Psoas muscle (tissue), 7 donors: ENCODE measurements at regions not wholly inside any gene's neighbourhood (a gene's known extent, or its start where the extent isn't known, plus 50 kb on each side); places are given as distances from the start of the nearest gene placed in this dataset.
A peak's percentile ranks its signal among the peaks of the same experiment; 100 is the strongest.
"Not testable (repeated sequence)": the region's sequence is repeated elsewhere in the genome, so short reads cannot be mapped to it uniquely, and the experiment has no call there.

ENCODE experiments used
- ATAC-seq, 4 donors: fragments of 200-7000 bp; cut with Tn5 transposase; one replicate each; pipeline ENCODE4 v1.9.1; 2020; ENCODE audit warnings: moderate library complexity in 3 of 4, mild to moderate bottlenecking in 2 of 4
- DNase-seq, 2 donors: peaks; one replicate each; pipeline ENCODE4 v3.0.0-alpha.2; 2020
- H3K27ac ChIP-seq: fragments of 200-600 bp; one replicate; pipeline ENCODE4 v1.8.0; 2022
- H3K27me3 ChIP-seq, 3 donors: fragments of 200-600 bp in 1 of 3; one replicate each; pipeline versions ENCODE4 v1.6.1 to v1.8.0; 2013 to 2022; ENCODE audit warnings: low read length in 2 of 3, mild to moderate bottlenecking in 2 of 3, moderate library complexity in 1 of 3; ENCODE audit not compliant: insufficient read depth in 3 of 3
- H3K36me3 ChIP-seq, 2 donors: fragments of 200-600 bp in 1 of 2; one replicate each; pipeline versions ENCODE4 v1.6.1 to v1.8.0; 2013 to 2022; ENCODE audit warnings: low read depth in 1 of 2, mild to moderate bottlenecking in 1 of 2, moderate library complexity in 1 of 2; ENCODE audit not compliant: insufficient read depth in 1 of 2
- H3K4me1 ChIP-seq: fragments of 200-600 bp; one replicate; pipeline ENCODE4 v1.8.0; 2022
- H3K4me3 ChIP-seq: fragments of 200-600 bp; one replicate; pipeline ENCODE4 v1.8.0; 2022; ENCODE audit warnings: mild to moderate bottlenecking
- H3K9me3 ChIP-seq: fragments of 200-600 bp; one replicate; pipeline ENCODE4 v1.8.0; 2022
- WGBS, 3 donors: extraction: QIAGEN DNeasy Blood & Tissue Kit; methylation state at CpG; one replicate each; pipeline versions ENCODE4 v1.1.6 to v1.1.7; 2013; 5-methylcytosine and 5-hydroxymethylcytosine counted together
- intact Hi-C, 2 donors: fragments of 100-400 bp; cut with DNase I; formaldehyde crosslinking; loops; one replicate each; pipeline versions ENCODE4 v1.11.0 to v1.14.2; 2022
- TF ChIP-seq, protein P1 (sequence below): fragments of 200-600 bp; IDR thresholded peaks from one replicate; pipeline ENCODE4 v1.8.0; 2022; ENCODE audit warnings: antibody characterized with exemption
- donor health status: healthy with polysubstance abuse.
- donor health status: DM: no; HTN: no; CAD: no; lungs with moderate emphysema.
- donor health status: Bipolar disorder and iron deficiency.
- donor health status: healthy.
- donor health status: DM: yes; HTN: yes; CAD: no.
- donor health status: DM: no; HTN: no; CAD: no.
- donor health status: DM: yes; HTN: yes; CAD: no.

DNA sequence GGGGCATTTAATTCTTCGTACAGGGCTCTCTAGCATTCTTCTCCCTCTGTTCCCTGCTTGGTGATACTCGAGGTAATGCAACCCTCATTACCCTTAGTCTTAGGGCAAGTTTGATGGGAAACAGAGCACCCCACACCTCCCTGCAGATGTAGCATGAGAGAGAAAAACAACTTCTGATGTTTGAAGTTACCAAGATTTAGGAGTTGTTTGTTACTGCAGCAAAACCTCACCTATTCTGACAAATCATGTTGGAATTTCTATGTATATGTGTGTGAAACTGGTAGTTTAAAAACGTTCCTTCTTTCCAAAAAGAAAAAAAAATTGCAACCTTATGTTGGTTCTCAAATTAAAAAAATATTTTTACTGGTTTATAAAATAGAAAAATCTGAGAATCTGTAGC lies 145.3 kb upstream of the FAM90A26 start:
- ATAC-seq, H3K9me3 ChIP-seq, H3K4me3 ChIP-seq, H3K4me1 ChIP-seq, H3K27me3 ChIP-seq, H3K27ac ChIP-seq, intact Hi-C loops, DNase-seq, H3K36me3 ChIP-seq: not testable (repeated sequence)
- 35 to 59% (median 54%) methylated on average over 3 of the region's 3 CpGs for WGBS, 3 donors

DNA sequence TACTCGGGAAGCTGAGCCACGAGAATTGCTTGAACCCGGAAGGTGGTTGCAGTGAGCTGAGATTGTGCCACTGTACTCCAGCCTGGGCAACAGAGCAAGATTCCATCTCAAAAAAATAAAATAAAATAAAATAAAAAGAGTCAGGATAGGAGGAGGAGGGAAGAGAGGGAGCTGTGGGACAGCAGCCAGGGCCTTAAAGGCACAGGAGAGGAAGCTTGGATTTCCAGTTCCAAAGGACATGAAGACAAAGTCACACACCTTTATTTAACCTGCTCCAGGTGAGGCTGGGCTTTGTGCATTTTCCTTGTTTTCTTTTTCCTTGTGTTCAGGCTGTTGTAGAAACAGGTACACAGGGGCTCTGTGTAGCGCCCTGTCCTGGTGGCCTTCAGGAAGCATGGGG lies 138.2 kb upstream of the HMX1 start:
- H3K36me3 ChIP-seq, DNase-seq, H3K9me3 ChIP-seq, intact Hi-C loops, H3K4me3 ChIP-seq, H3K27ac ChIP-seq, H3K27me3 ChIP-seq, H3K4me1 ChIP-seq, ATAC-seq: not testable (repeated sequence)
- 84 to 87% (median 85%) methylated on average over 4 of the region's 4 CpGs for WGBS, 3 donors

DNA sequence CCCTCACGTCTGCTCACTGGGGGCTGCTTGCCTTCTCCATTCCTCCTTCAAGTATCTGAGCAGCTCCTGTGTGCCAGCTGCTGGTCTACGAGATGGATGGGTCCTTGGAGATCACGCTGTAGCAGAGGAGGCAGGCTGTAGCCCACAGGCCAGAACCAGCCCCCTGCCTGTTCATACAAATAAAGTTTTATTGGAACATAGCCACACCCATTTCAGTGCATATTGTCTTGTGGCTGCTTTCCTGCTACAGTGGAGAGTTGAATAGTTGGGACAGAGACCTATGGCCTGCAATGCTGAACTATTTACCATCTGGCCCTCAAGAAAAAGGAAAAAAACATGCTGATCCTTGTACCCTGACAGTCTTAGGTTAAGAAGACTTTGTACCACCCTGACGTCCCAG lies 136.8 kb upstream of the HMX1 start:
- H3K36me3 ChIP-seq, H3K27me3 ChIP-seq, intact Hi-C loops, H3K4me3 ChIP-seq, DNase-seq, H3K4me1 ChIP-seq, ATAC-seq, H3K27ac ChIP-seq, H3K9me3 ChIP-seq: not testable (repeated sequence)
- 57 to 73% (median 72%) methylated on average over 3 of the region's 4 CpGs for WGBS, 3 donors

DNA sequence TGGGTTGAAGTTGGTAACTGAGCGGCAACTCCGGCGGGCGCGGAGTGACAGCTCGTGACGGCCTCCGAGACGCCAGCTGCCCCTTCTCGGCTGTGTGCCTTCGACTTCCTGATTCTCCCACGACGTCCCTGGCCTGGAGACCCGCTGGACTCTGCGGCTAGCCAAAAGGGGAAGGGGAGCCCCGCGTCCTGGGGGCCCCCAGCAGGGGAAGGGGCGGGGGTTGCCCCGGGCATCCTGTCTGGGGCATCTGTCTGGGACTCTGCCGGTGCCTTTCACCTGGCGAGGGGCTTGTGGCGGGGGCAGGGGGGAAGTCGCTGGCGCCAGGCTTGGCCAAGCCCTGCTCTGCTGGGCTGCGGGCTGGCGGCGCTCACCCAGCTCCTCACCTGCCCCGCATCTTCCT lies 129.5 kb upstream of the HMX1 start:
- DNase-seq, H3K4me3 ChIP-seq, ATAC-seq, H3K4me1 ChIP-seq, H3K36me3 ChIP-seq, H3K27ac ChIP-seq, H3K9me3 ChIP-seq, intact Hi-C loops: not testable (repeated sequence)
- peaks cover 0 to 16% (median 3%) of the 10 kb centered on the region in 3 donors for H3K27me3 ChIP-seq
- 3 to 8% (median 6%) methylated on average over 11 to 28 of the region's 28 CpGs for WGBS, 3 donors

DNA sequence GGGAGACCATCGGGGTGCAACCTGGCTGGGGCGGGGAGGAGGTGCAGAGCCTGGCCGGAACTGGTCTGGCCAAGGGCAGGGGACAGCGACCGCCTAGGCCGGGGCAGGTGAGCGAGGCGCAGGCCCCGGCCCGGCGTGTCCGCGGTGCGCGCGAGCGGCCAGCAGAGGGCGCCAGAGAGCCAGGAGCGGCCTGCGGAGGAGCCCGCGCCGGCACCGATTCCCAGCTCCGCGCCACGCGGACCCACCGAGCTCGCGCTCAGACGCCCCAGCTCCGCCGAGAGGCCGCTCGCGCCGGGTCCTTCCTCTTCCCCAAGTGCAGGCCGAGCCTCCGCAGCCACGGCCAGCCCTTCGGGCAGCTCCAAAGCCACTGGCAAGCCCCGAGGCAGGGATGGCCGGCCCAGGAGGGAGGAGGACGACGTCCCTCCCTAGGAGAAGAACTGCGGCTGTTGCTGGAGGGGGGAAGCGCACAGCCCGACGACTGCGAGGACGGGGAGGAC lies 128.9 kb upstream of the HMX1 start:
- Histone ChIP-seq H3K27me3 (peaks cover 0 to 16% (median 3%) of the 10 kb centered on the region in 3 donors), H3K4me3 (peak overlapping the region; percentile 38)
- intact Hi-C loops, H3K4me1 ChIP-seq, H3K36me3 ChIP-seq, H3K9me3 ChIP-seq, ATAC-seq, H3K27ac ChIP-seq: not testable (repeated sequence)
- TF ChIP-seq, protein P1, sequence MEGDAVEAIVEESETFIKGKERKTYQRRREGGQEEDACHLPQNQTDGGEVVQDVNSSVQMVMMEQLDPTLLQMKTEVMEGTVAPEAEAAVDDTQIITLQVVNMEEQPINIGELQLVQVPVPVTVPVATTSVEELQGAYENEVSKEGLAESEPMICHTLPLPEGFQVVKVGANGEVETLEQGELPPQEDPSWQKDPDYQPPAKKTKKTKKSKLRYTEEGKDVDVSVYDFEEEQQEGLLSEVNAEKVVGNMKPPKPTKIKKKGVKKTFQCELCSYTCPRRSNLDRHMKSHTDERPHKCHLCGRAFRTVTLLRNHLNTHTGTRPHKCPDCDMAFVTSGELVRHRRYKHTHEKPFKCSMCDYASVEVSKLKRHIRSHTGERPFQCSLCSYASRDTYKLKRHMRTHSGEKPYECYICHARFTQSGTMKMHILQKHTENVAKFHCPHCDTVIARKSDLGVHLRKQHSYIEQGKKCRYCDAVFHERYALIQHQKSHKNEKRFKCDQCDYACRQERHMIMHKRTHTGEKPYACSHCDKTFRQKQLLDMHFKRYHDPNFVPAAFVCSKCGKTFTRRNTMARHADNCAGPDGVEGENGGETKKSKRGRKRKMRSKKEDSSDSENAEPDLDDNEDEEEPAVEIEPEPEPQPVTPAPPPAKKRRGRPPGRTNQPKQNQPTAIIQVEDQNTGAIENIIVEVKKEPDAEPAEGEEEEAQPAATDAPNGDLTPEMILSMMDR, result peak; percentile 60
- WGBS, 3 donors, result 0 to 3% (median 1%) methylated on average over 37 to 52 of the region's 52 CpGs
- DNase-seq, result peak; percentile 55 to 65

DNA sequence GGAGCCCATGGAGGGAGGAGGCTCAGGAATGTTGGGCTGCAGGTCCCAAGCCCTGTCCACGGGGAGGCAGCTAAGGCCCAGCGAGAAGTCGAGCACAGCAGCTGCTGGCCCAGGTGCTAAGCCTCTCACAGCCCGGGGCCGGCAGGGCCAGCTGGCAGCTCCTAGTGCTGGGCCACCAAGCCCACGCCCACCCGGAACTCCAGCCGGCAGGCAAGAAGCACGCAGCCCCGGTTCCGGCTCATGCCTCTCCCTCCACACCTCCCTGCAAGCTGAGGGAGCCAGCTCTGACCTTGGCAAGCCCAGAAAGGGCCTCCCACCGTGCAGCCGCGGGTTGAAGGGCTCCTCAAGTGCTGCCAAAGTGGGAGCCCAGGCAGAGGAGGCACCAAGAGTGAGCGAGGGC lies 121.3 kb upstream of the HMX1 start:
- H3K4me1 ChIP-seq, H3K36me3 ChIP-seq, H3K9me3 ChIP-seq, ATAC-seq, H3K27ac ChIP-seq, DNase-seq, H3K4me3 ChIP-seq, H3K27me3 ChIP-seq, intact Hi-C loops: not testable (repeated sequence)
- 26 to 37% (median 34%) methylated on average over 15 of the region's 15 CpGs for WGBS, 3 donors

DNA sequence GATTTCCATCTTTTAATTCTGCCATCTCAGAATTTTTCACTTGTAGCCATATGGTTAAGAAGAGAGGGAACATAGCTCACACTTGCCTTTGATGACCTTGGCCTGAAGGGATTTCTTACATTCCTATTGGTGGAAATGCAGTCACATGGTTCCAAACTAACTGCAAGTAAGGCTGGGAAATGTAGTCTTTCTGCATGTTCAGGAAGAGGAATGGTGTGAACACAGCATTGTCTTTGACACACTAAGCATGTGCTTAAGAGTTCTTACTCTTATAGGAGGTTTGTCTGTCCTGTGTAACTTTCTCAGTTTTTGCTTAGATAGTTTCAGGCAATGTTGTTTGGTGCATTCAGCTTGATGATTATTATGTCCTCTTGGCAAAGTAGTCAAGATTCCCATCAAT lies 119.8 kb upstream of the HMX1 start:
- H3K4me3 ChIP-seq, H3K27ac ChIP-seq, H3K36me3 ChIP-seq, DNase-seq, ATAC-seq, H3K4me1 ChIP-seq, H3K9me3 ChIP-seq, intact Hi-C loops, H3K27me3 ChIP-seq: not testable (repeated sequence)

DNA sequence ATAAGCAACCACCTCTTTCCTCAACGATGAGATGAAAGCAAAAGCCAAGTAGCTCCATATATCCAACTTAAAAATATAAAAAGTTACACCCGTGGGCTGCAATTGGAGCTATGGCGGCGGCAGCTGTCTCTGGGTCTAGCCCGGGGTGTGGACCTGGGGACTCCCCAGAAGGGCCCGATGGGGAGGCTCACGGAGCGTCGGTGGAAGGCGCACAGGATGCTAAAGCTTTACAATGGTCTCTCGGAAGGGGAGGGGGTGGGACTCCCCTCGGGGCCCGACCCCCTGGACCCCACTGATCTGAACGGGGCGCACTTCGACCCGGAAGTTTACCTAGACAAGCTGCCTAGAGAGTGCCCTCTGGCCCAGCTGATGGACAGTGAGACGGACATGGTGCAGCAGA lies 118.7 kb upstream of the HMX1 start:
- H3K4me3 ChIP-seq, H3K4me1 ChIP-seq, intact Hi-C loops, H3K27me3 ChIP-seq, DNase-seq, H3K27ac ChIP-seq, H3K36me3 ChIP-seq, H3K9me3 ChIP-seq, ATAC-seq: not testable (repeated sequence)
- 89 to 91% (median 90%) methylated on average over 16 to 17 of the region's 18 CpGs for WGBS, 3 donors

DNA sequence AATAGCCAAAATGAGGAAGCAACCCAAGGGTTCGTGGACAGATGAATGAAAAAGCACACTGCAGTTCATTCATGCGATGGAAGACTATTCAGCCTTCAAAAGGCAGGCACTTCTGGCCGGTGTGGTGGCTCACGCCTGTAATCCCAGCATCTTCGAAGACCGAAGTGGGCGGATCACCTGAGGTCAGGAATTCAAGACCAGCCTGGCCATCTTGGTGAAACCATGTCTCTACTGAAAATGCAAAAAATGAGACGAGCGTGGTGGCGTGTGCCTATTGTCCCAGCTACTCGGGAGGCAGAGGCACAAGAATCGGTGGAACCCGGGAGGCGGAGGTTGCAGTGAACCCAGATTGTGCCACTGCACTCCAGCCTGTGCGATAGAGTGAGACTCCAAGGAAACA lies 114.1 kb upstream of the HMX1 start:
- H3K9me3 ChIP-seq, intact Hi-C loops, H3K4me1 ChIP-seq, H3K4me3 ChIP-seq, H3K36me3 ChIP-seq, DNase-seq, H3K27me3 ChIP-seq, H3K27ac ChIP-seq, ATAC-seq: not testable (repeated sequence)
- 92 to 93% (median 93%) methylated on average over 15 of the region's 15 CpGs for WGBS, 3 donors

DNA sequence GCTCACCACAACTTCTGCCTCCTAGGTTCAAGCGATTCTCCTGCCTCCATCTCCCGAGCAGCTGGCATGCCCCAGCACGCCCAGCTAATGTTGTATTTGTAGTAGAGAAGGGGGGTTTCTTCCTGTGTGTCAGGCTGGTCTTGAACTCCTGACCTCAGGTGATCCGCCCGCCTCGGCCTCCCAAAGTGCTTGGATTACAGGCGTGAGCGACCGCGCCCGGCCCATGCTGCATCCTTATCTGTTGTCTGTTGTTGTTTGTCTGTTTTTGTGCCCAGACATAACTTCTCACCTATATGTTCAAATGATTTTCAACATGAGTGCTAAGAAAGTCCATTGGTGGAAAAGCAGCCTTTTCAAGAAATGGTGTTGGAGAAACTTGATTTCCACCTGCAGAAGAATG lies 113.0 kb upstream of the HMX1 start:
- ATAC-seq, DNase-seq, H3K36me3 ChIP-seq, H3K9me3 ChIP-seq, H3K27me3 ChIP-seq, intact Hi-C loops, H3K27ac ChIP-seq, H3K4me1 ChIP-seq, H3K4me3 ChIP-seq: not testable (repeated sequence)
- 84 to 89% (median 86%) methylated on average over 11 of the region's 11 CpGs for WGBS, 3 donors

DNA sequence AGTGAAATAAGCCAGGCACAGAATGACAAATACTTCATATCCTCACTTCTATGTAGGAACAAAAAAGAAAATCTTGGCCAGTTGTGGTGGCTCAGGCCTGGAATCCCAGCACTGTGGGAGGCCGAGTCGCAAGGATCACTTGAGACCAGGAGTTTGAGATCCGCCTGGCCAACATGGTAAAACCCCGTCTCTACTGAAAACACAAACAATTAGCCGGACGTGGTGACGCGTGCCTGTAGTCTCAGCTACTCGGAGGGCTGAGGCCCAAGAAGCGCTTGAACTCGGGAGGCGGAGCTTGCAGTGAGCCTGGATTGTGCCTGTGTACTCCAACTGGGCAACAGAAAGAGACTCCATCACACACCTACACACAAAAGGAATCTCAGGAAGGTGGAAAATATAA lies 112.3 kb upstream of the HMX1 start:
- intact Hi-C loops, H3K9me3 ChIP-seq, H3K4me3 ChIP-seq, ATAC-seq, DNase-seq, H3K36me3 ChIP-seq, H3K4me1 ChIP-seq, H3K27ac ChIP-seq, H3K27me3 ChIP-seq: not testable (repeated sequence)
- WGBS, 3 donors, result 82 to 85% (median 84%) methylated on average over 12 of the region's 12 CpGs
